IPS DF 6.9 (cell line): ENCODE measurements at regions not wholly inside any gene's neighbourhood (a gene's known extent, or its start where the extent isn't known, plus 50 kb on each side); places are given as distances from the start of the nearest gene placed in this dataset.
"Not testable (repeated sequence)": the region's sequence is repeated elsewhere in the genome, so short reads cannot be mapped to it uniquely, and the experiment has no call there.

Experiments
- DNase-seq: peaks from one replicate; pipeline ENCODE4 v3.0.0-alpha.2; 2013; ENCODE audit warnings: low read depth, low spot score
- H3K27ac ChIP-seq: one replicate; pipeline ENCODE4 v1.5.1; 2013; ENCODE audit warnings: low read length, control low read depth
- H3K27me3 ChIP-seq: 2 replicates; pipeline ENCODE4 v1.6.1; 2013; ENCODE audit warnings: mild to moderate bottlenecking, low read length; ENCODE audit not compliant: control insufficient read depth, insufficient read depth
- H3K36me3 ChIP-seq: 2 replicates; pipeline ENCODE4 v1.6.1; 2013; ENCODE audit warnings: low read length; ENCODE audit not compliant: control insufficient read depth, insufficient read depth
- H3K4me1 ChIP-seq: 2 replicates; pipeline ENCODE4 v1.6.1; 2013; ENCODE audit warnings: low read length; ENCODE audit not compliant: control insufficient read depth, insufficient read depth
- H3K4me3 ChIP-seq: 2 replicates; pipeline ENCODE4 v1.5.1; 2013; ENCODE audit warnings: mild to moderate bottlenecking, low read length
- H3K9me3 ChIP-seq: 2 replicates; pipeline ENCODE4 v1.6.1; 2013; ENCODE audit warnings: low read length, inconsistent platforms; ENCODE audit not compliant: control insufficient read depth, insufficient read depth
- WGBS: extraction: QIAGEN DNeasy Blood & Tissue Kit; methylation state at CpG from one replicate; pipeline ENCODE4 v1.1.7; 2013; ENCODE audit warnings: mixed read lengths, missing lambda C conversion rate; ENCODE audit not compliant: insufficient read length, insufficient coverage; 5-methylcytosine and 5-hydroxymethylcytosine counted together

DNA sequence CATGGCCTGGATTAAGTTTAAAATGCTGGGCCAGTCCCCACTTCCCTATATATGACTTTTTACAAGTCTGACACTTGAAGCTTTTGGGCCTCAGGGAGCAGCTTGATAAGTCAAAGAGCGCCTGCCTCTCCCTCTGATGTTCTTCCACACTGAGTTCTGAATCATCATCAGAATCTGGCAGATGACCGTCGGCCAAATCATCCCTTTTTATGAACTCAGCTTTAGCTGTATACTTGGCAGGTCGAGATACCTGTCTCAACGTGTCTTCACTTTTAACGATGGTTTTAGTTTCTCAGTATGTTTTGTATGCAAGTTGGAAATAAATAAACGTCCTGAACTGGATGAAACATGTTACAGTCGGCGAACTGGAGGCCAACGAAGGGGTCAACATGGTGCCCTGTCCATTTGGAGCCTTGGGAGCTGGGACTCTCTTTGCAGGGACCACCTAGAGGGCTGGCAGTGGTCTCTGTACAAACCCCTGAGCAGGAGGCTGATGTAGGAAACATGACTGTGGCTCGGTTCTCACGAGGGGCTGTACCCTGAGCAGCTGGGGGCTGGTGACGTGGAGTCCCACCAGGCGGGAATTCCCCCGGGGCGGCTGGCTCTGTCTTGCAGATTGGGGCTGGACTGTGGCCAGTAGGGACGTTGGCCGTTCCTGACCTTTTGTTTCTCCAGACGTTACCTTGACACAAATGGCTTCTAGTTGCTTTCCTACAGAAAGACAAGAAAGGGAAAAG, 192.2 kb upstream of the PRKX start:
- H3K9me3 ChIP-seq, H3K36me3 ChIP-seq, DNase-seq, H3K4me3 ChIP-seq, H3K27me3 ChIP-seq, H3K27ac ChIP-seq, H3K4me1 ChIP-seq: not testable (repeated sequence)
- no CpG with 5 or more reads among the region's 19 CpGs for WGBS

DNA sequence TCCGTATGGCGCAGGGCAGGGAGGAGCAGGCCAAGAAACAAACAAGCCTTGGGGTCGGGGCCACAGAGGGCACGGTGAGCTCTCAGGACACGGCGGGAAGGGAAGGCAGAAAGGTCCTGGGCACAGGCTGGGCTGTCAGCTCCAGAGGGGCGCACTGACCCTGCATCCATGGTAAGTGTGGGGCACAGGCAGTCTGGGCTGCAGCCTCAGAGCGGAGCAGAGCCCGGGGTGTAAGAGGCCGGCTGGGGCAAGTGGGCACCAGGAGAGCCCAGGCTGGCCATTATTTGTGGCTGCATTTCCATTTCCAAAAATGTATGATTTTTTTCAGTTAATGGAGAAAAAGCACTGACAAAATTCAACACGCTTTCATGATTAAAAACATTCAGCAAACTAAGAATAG, 188.8 kb upstream of the PRKX start:
- WGBS, result no CpG with 5 or more reads among the region's 11 CpGs
- not testable (repeated sequence) for H3K4me1 ChIP-seq, H3K27ac ChIP-seq, H3K4me3 ChIP-seq, H3K9me3 ChIP-seq, H3K27me3 ChIP-seq, H3K36me3 ChIP-seq, DNase-seq

DNA sequence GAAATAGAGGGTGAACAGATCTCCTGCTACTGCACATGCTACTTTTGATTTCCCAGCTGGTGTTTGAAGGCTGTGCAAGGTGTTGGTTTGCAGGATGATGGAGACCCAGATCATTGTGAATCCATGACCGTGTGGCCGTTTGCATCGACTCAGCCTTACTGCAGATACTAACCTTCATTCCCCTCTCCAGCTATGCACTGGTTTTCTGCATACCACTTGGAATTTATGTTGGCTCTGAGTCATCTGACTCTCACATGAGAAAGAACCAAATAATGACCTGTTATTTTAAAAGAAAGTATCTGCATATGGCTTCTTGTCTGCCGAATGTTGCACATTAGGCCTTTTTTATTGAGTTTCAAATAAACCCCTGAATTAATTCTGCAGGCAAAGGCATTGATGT, 183.3 kb upstream of the PRKX start:
- DNase-seq, H3K4me1 ChIP-seq, H3K27me3 ChIP-seq, H3K36me3 ChIP-seq, H3K9me3 ChIP-seq, H3K4me3 ChIP-seq, H3K27ac ChIP-seq: not testable (repeated sequence)
- no CpG with 5 or more reads among the region's 4 CpGs for WGBS

GRCh38 chrX:3882553-3882920, 169.1 kb upstream of the PRKX start:
- WGBS, result no CpG with 5 or more reads among the region's 5 CpGs
- not testable (repeated sequence) for H3K4me1 ChIP-seq, H3K9me3 ChIP-seq, H3K27me3 ChIP-seq, H3K36me3 ChIP-seq, DNase-seq, H3K4me3 ChIP-seq, H3K27ac ChIP-seq

DNA sequence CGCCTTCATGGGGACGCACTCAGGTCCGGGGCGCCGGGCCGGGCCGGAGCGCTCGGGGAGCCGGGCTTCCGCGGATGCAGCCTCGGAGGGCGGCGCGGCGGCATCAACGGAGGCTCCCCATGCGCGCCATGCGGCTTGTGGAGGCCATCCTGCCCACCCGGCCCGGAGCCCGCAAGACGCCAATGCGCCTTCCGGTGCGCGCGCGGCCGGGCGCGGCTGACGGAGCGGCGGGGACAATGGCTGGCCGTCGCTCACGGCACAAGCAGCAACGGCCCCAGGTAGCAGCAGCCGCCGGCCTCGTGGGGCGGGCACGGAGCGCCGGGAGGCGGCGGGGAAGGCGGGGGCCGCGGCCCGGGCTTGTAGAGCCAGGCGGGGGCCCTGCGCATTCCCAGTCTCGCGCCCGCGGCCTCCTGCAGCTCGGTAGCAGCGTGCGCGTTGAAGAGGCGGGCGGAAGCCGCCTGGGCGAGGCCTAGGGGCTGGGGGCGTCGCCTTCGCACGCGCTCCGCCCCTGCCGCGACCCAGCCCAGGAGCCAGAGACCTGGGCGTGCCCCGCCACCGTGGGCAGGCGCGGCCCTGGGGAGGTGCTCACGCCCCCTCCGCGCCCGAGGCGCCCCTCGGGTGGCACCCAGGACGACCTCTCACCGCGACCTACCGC, 168.6 kb upstream of the PRKX start:
- DNase-seq, H3K4me1 ChIP-seq, H3K27ac ChIP-seq, H3K4me3 ChIP-seq, H3K27me3 ChIP-seq, H3K9me3 ChIP-seq, H3K36me3 ChIP-seq: not testable (repeated sequence)
- WGBS, result no CpG with 5 or more reads among the region's 91 CpGs

DNA sequence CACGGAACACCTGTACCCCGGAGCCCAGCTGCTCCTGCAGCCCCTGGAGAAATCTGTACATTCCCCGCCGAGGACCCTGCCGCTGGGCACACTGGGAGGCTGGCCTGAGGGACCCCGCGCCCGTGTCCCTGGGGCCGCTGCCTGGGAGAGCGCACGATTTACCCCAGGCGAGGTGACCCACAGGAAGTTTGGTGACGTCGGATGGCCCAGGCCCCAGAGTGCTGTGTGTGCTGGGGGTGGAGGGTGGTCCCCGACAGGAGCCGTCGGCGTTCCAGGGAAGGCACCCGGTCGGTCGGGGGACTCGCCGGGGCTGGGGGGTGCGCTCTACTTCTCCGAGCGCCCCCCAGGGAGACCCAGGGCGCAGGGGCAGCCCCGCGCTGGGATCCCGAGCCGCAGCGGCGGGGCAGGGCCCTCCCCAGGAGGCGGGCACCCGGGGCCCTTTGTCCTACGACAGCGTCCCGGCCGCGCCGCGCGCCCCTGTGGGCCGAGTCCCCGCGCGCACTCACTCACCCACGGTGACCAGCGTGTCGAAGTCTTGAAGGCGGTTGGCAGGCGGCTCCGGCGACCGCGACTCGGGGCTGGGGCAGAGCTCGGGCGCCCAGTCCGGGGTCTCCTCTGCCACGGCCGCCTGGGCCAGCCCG, 167.9 kb upstream of the PRKX start:
- not testable (repeated sequence) for H3K4me1 ChIP-seq, H3K27me3 ChIP-seq, H3K27ac ChIP-seq, H3K9me3 ChIP-seq, H3K4me3 ChIP-seq, H3K36me3 ChIP-seq, DNase-seq
- no CpG with 5 or more reads among the region's 63 CpGs for WGBS

DNA sequence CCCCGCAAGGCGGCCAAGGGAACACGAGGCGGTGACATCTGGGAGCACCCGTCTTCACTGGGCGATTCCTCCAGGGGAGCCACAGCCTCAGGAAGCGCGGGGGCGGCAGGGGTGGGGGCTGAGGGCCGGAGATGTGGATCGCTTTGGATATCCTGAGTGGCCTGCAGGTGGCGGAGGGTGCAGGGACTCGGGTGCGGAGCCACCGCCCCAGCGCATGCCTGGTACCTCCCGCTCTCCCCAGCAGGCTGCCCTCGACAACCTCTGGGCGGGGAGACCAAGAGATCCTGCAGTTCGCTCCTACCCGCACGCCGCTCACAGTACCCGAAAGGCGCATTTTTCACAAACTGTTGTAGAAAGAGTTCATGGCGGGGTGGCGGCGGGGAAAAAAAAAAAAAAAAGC, 162.9 kb upstream of the PRKX start:
- H3K9me3 ChIP-seq, H3K4me3 ChIP-seq, H3K4me1 ChIP-seq, H3K36me3 ChIP-seq, DNase-seq, H3K27ac ChIP-seq, H3K27me3 ChIP-seq: not testable (repeated sequence)
- WGBS, result no CpG with 5 or more reads among the region's 28 CpGs

DNA sequence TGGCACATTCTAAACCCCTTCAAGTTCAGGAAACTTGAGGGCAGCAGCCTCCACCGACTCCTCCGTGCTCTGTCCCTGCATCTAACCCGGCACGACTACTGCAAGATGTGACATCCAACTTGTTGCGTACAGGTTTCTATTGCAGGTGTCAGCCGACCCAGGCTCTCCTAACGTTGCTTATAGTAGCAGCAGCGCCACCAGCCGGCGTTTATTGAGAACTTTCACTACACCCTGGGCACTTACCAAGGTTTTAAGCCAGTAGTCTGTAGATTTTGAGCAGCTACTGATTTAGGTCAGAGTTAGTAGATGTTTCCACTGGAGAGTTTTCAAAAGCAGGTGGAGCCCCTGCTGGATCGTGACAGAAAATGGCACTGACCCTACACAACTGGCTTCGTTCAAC, 162.2 kb upstream of the PRKX start:
- not testable (repeated sequence) for H3K36me3 ChIP-seq, H3K27ac ChIP-seq, H3K9me3 ChIP-seq, H3K4me1 ChIP-seq, DNase-seq, H3K27me3 ChIP-seq, H3K4me3 ChIP-seq
- no CpG with 5 or more reads among the region's 12 CpGs for WGBS

DNA sequence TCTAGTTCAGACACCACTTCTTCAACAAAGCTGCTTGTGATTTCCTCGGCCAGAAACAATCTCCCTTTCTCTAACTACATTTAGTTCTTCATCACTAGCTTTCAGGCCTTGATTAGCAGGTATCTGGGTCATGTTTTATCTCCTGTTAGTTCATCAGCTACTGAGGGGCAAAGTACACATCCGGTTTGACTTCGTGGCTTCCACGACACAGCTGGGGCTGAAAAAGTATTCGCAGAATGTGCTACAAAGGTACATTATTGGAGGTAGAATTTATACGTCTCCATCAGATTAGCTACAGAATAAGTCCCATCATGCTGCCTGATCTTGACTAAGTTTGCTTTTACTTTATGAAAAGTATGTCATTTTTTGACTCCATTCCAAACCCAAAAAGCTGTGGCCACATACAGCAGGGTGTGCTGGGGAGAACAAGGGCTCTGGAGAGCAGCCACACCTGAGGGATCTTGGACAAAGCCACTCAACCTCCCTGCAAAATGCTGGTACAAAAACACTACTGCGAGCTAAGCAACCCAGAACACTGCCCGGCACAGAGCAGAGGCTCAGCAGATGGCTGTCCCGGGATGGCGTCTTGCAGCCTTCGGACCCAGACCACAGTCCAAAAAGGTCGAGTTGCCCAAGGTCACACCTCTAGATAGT, 158.9 kb upstream of the PRKX start:
- no CpG with 5 or more reads among the region's 12 CpGs for WGBS

GRCh38 chrX:3867067-3867831, 153.8 kb upstream of the PRKX start:
- WGBS, result no CpG with 5 or more reads among the region's 19 CpGs

More for the DNA sequence above, 158.9 kb upstream of the PRKX start:
- H3K27me3 ChIP-seq, H3K27ac ChIP-seq, DNase-seq, H3K4me3 ChIP-seq, H3K4me1 ChIP-seq, H3K9me3 ChIP-seq, H3K36me3 ChIP-seq: not testable (repeated sequence)

More at GRCh38 chrX:3867067-3867831, 153.8 kb upstream of the PRKX start:
- H3K36me3 ChIP-seq, H3K4me1 ChIP-seq, H3K27me3 ChIP-seq, DNase-seq, H3K4me3 ChIP-seq, H3K27ac ChIP-seq, H3K9me3 ChIP-seq: not testable (repeated sequence)
